ENCODE measurements at regions not wholly inside any gene's neighbourhood (a gene's known extent, or its start where the extent isn't known, plus 50 kb on each side); places are given as distances from the start of the nearest gene placed in this dataset.

DNA sequence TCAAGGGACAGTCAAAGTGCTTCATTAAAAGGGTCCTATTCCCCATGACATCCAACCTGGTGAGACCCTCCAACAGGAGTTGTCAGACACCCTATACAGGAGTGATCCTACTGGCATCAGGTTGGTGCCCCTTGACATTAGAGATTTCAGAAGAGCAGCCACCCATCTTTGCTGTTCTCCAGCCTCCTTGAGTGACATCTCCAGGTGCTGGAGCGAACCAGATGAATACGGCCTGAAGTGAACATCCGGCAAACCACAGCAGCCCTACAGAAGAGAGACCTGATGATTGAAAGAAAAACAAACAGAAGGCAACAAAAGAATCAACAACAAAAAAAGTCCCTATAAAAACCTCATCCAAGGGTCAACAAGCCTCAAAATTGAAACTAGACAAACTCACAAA is 146.1 kb upstream of the PBDC1 start:
- Histone ChIP-seq H2AFZ (ENCODE audit: low read length) (no peak overlapping the region), H3K9me3 (ENCODE audit: low read length) (no peaks in the 10 kb centered on the region), H3K27ac (ENCODE audit: extremely low read length, insufficient read depth, low read length) (no peak overlapping the region), H3K36me3 (replicated peaks in 1 of 2; ENCODE audit: control insufficient read depth in 1 of 2, insufficient read depth in 2 of 2, low read length in 2 of 2) (no peaks in the 10 kb centered on the region), H3K4me1 (ENCODE audit: insufficient read depth, low read length) (no peaks in the 10 kb centered on the region), H3K4me2 (ENCODE audit: low read depth, low read length) (no peak overlapping the region), H4K20me1 (ENCODE audit: insufficient read depth, low read length) (no peaks in the 10 kb centered on the region), H3K79me2 (ENCODE audit: insufficient read depth, low read length) (no peaks in the 10 kb centered on the region), H3K4me3 (replicated peaks in 1 of 3; ENCODE audit: insufficient read depth in 1 of 3, low read depth in 2 of 3, low read length in 3 of 3) (no peak overlapping the region), H3K27me3 (ENCODE audit: control insufficient read depth in 1 of 2, insufficient read depth in 2 of 2, low read length in 2 of 2) (no peaks in the 10 kb centered on the region), H3K9ac (ENCODE audit: insufficient read depth, low read depth, low read length) (no peak overlapping the region)
- ChIA-PET POLR2A (no interaction called here), CTCF (ENCODE audit: low intra/inter-chr PET ratio, low total read pairs) (no interaction called here)
- FAIRE-seq = no peak
- BruUV-seq (replicated peaks) = no TSS peak
- no peak for TF ChIP-seq TCF12 (IDR thresholded peaks at IDR 0.05)
- no peak for TF ChIP-seq TCF12 (CRISPR knock-in tag; IDR thresholded peaks at IDR 0.05)
- TF ChIP-seq ZNF782 (CRISPR knock-in tag; IDR thresholded peaks at IDR 0.05; ENCODE audit: borderline replicate concordance) = no peak
- no peak for TF ChIP-seq ZNF12 (CRISPR knock-in tag; IDR thresholded peaks at IDR 0.05)
- TF ChIP-seq ZNF850 (CRISPR knock-in tag; conservative IDR thresholded peaks at IDR 0.05) = no peak
- TF ChIP-seq, protein P1, sequence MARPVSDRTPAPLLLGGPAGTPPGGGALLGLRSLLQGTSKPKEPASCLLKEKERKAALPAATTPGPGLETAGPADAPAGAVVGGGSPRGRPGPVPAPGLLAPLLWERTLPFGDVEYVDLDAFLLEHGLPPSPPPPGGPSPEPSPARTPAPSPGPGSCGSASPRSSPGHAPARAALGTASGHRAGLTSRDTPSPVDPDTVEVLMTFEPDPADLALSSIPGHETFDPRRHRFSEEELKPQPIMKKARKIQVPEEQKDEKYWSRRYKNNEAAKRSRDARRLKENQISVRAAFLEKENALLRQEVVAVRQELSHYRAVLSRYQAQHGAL (CRISPR knock-in tag; IDR thresholded peaks at IDR 0.05; ENCODE audit: not compliant biosample characterization) = no peak
- TF ChIP-seq JUNB (CRISPR knock-in tag; IDR thresholded peaks at IDR 0.05; ENCODE audit: borderline replicate concordance) = no peak
- TF ChIP-seq ZBTB7A (CRISPR knock-in tag; IDR thresholded peaks at IDR 0.05) = no peak
- no peak for TF ChIP-seq GLI4 (CRISPR knock-in tag; IDR thresholded peaks at IDR 0.05; ENCODE audit: borderline replicate concordance)
- TF ChIP-seq MTA3 (CRISPR knock-in tag; IDR thresholded peaks at IDR 0.05) = no peak
- no peak for TF ChIP-seq ZFP62 (CRISPR knock-in tag; IDR thresholded peaks at IDR 0.05)
- TF ChIP-seq NR2F1 (CRISPR knock-in tag; IDR thresholded peaks at IDR 0.05) = no peak
- TF ChIP-seq, protein P2, sequence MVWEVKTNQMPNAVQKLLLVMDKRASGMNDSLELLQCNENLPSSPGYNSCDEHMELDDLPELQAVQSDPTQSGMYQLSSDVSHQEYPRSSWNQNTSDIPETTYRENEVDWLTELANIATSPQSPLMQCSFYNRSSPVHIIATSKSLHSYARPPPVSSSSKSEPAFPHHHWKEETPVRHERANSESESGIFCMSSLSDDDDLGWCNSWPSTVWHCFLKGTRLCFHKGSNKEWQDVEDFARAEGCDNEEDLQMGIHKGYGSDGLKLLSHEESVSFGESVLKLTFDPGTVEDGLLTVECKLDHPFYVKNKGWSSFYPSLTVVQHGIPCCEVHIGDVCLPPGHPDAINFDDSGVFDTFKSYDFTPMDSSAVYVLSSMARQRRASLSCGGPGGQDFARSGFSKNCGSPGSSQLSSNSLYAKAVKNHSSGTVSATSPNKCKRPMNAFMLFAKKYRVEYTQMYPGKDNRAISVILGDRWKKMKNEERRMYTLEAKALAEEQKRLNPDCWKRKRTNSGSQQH (CRISPR knock-in tag; IDR thresholded peaks at IDR 0.05; ENCODE audit: low read depth) = no peak
- TF ChIP-seq, protein P3, sequence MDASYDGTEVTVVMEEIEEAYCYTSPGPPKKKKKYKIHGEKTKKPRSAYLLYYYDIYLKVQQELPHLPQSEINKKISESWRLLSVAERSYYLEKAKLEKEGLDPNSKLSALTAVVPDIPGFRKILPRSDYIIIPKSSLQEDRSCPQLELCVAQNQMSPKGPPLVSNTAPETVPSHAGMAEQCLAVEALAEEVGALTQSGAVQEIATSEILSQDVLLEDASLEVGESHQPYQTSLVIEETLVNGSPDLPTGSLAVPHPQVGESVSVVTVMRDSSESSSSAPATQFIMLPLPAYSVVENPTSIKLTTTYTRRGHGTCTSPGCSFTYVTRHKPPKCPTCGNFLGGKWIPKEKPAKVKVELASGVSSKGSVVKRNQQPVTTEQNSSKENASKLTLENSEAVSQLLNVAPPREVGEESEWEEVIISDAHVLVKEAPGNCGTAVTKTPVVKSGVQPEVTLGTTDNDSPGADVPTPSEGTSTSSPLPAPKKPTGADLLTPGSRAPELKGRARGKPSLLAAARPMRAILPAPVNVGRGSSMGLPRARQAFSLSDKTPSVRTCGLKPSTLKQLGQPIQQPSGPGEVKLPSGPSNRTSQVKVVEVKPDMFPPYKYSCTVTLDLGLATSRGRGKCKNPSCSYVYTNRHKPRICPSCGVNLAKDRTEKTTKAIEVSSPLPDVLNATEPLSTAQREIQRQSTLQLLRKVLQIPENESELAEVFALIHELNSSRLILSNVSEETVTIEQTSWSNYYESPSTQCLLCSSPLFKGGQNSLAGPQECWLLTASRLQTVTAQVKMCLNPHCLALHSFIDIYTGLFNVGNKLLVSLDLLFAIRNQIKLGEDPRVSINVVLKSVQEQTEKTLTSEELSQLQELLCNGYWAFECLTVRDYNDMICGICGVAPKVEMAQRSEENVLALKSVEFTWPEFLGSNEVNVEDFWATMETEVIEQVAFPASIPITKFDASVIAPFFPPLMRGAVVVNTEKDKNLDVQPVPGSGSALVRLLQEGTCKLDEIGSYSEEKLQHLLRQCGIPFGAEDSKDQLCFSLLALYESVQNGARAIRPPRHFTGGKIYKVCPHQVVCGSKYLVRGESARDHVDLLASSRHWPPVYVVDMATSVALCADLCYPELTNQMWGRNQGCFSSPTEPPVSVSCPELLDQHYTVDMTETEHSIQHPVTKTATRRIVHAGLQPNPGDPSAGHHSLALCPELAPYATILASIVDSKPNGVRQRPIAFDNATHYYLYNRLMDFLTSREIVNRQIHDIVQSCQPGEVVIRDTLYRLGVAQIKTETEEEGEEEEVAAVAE (CRISPR knock-in tag; IDR thresholded peaks at IDR 0.05; ENCODE audit: borderline replicate concordance) = no peak
- no peak for TF ChIP-seq YEATS2 (CRISPR knock-in tag; IDR thresholded peaks at IDR 0.05; ENCODE audit: borderline replicate concordance)
- TF ChIP-seq ZNF780A (CRISPR knock-in tag; IDR thresholded peaks at IDR 0.05) = no peak
- TF ChIP-seq NR1H2 (CRISPR knock-in tag; IDR thresholded peaks at IDR 0.05; ENCODE audit: borderline replicate concordance, low read depth) = no peak
- no peak for TF ChIP-seq ZNF816 (CRISPR knock-in tag; IDR thresholded peaks at IDR 0.05; ENCODE audit: borderline replicate concordance)
- TF ChIP-seq GABPA (IDR thresholded peaks at IDR 0.05; ENCODE audit: low read depth, low read length) = no peak
- TF ChIP-seq GABPA (CRISPR knock-in tag; IDR thresholded peaks at IDR 0.05; ENCODE audit: low read depth) = no peak
- in situ Hi-C loops (cut with HindIII; ENCODE audit: extremely low pct_ligation_motif_present, low pct_unique_long_range_greater_than_20kb) (no loop called here), intact Hi-C loops (cut with micrococcal nuclease; ENCODE audit: unreplicated experiment) (no loop called here)
- no peak for DNase-seq (ENCODE audit: low spot score)
- ATAC-seq = no peak
- WGBS (ENCODE audit: low lambda C conversion rate) = 90% methylated on average over 3 of the region's 3 CpGs

All from HepG2 (cell line).